ENCODE measurements at regions not wholly inside any gene's neighbourhood (a gene's known extent, or its start where the extent isn't known, plus 50 kb on each side); places are given as distances from the start of the nearest gene placed in this dataset.

GRCh38 chrX:43500996-43501694 is 155.0 kb upstream of the MAOA start:
- Mint-ChIP-seq H3K27me3 (ENCODE audit: unreplicated experiment) (no peaks in the 10 kb centered on the region), H3K4me1 (ENCODE audit: unreplicated experiment) (peaks cover 9% of the 10 kb centered on the region), H3K4me3 (ENCODE audit: unreplicated experiment) (no peak overlapping the region), H3K27ac (ENCODE audit: unreplicated experiment) (no peak overlapping the region), H3K36me3 (ENCODE audit: low read depth, unreplicated experiment) (no peaks in the 10 kb centered on the region), H3K9me3 (ENCODE audit: unreplicated experiment) (no peaks in the 10 kb centered on the region)
- DNase-seq (ENCODE audit: low spot score) = no peak
- no peak for TF ChIP-seq CTCF (IDR thresholded peaks at IDR 0.05; ENCODE audit: unreplicated experiment)

DNA sequence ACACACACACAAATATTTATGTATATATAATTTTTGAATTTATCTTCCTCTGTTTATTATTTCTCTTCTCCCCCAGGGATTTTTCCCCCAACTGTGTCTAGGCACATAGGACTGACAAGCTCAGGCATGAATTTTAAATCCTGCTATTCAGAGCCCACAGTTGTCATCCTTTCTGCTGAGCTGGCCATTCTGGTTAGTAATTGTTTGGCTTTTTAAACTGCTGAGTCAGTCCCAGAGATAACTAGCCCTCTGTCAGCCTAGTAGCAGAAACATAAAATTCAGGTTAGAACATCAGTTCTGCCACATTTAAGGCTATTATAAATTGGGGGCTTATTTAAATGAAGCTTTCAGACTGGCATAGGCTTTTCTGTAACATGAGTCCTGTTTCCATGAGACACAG is 151.7 kb upstream of the MAOA start:
- TF ChIP-seq CTCF (IDR thresholded peaks at IDR 0.05; ENCODE audit: unreplicated experiment) = no peak
- no peak for DNase-seq (ENCODE audit: low spot score)
- Mint-ChIP-seq H3K9me3 (ENCODE audit: unreplicated experiment) (no peaks in the 10 kb centered on the region), H3K4me1 (ENCODE audit: unreplicated experiment) (peaks cover 9% of the 10 kb centered on the region), H3K27me3 (ENCODE audit: unreplicated experiment) (no peaks in the 10 kb centered on the region), H3K36me3 (ENCODE audit: low read depth, unreplicated experiment) (no peaks in the 10 kb centered on the region), H3K27ac (ENCODE audit: unreplicated experiment) (no peak overlapping the region), H3K4me3 (ENCODE audit: unreplicated experiment) (no peak overlapping the region)

- Mint-ChIP-seq H3K9me3 (ENCODE audit: unreplicated experiment) (no peaks in the 10 kb centered on the region), H3K36me3 (ENCODE audit: low read depth, unreplicated experiment) (no peaks in the 10 kb centered on the region), H3K4me1 (ENCODE audit: unreplicated experiment) (peaks cover 9% of the 10 kb centered on the region), H3K27me3 (ENCODE audit: unreplicated experiment) (no peaks in the 10 kb centered on the region), H3K27ac (ENCODE audit: unreplicated experiment) (no peak overlapping the region), H3K4me3 (ENCODE audit: unreplicated experiment) (no peak overlapping the region)
- no peak for TF ChIP-seq CTCF (IDR thresholded peaks at IDR 0.05; ENCODE audit: unreplicated experiment)
- no peak for DNase-seq (ENCODE audit: low spot score)
Measured at GRCh38 chrX:43505769-43506168, 150.3 kb upstream of the MAOA start.

DNA sequence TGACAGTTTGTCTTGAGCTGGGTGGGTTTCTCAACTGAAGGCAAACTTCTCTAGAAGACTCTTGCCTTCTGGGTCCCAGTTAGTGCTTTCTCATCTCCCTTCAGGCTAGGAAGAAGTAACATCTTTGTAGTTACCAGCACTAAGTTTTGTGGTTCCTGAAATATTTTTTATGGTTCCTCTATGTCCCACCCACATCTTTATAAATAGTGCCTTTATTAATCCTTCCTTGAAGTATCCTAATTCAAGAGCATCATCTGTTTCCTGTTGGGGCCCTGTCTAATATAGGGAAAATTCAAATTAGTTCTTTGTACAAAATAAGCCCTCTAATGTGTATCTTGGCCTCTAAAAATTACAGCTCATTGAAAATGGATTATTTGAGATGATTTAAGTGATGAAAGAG is 147.4 kb upstream of the MAOA start:
- Mint-ChIP-seq H3K4me1 (ENCODE audit: unreplicated experiment) (no peaks in the 10 kb centered on the region), H3K27ac (ENCODE audit: unreplicated experiment) (no peak overlapping the region), H3K36me3 (ENCODE audit: low read depth, unreplicated experiment) (no peaks in the 10 kb centered on the region), H3K4me3 (ENCODE audit: unreplicated experiment) (no peak overlapping the region), H3K27me3 (ENCODE audit: unreplicated experiment) (no peaks in the 10 kb centered on the region), H3K9me3 (ENCODE audit: unreplicated experiment) (no peaks in the 10 kb centered on the region)
- DNase-seq (ENCODE audit: low spot score) = no peak
- TF ChIP-seq CTCF (IDR thresholded peaks at IDR 0.05; ENCODE audit: unreplicated experiment) = no peak

- no peak for DNase-seq (ENCODE audit: low spot score)
- Mint-ChIP-seq H3K4me3 (ENCODE audit: unreplicated experiment) (no peak overlapping the region), H3K27me3 (ENCODE audit: unreplicated experiment) (no peaks in the 10 kb centered on the region), H3K4me1 (ENCODE audit: unreplicated experiment) (no peaks in the 10 kb centered on the region), H3K27ac (ENCODE audit: unreplicated experiment) (no peak overlapping the region), H3K9me3 (ENCODE audit: unreplicated experiment) (no peaks in the 10 kb centered on the region), H3K36me3 (ENCODE audit: low read depth, unreplicated experiment) (no peaks in the 10 kb centered on the region)
- TF ChIP-seq CTCF (IDR thresholded peaks at IDR 0.05; ENCODE audit: unreplicated experiment) = no peak
Measured at GRCh38 chrX:43510209-43510608, 145.9 kb upstream of the MAOA start.

All from endothelial cell (in vitro differentiated cells).